Caco-2 (cell line): ENCODE measurements at regions not wholly inside any gene's neighbourhood (a gene's known extent, or its start where the extent isn't known, plus 50 kb on each side); places are given as distances from the start of the nearest gene placed in this dataset.

Experiments used
- BruUV-seq: library from RNA; stranded (reverse); fragments of 400-500 nt; replicated peaks from 2 replicates; lab custom pipeline; 2021; lab: Mats Ljungman, UMichigan
- CTCF ChIA-PET: fragments of 300-600 bp; sonication (Branson Sonifier 250); formaldehyde crosslinking; loops from one replicate; lab custom pipeline; 2022; ENCODE audit warnings: antibody characterized with exemption; lab: Charles Lee
- POLR2A ChIA-PET: fragments of 300-600 bp; sonication (Branson Sonifier 250); formaldehyde crosslinking; loops from one replicate; lab custom pipeline; 2022; ENCODE audit warnings: antibody characterized with exemption; lab: Charles Lee
- DNase-seq, 2 experiments: peaks; one replicate each; pipeline versions ENCODE4 v3.0.0 to v3.0.0-alpha.2; 2020 to 2022
- H3K27me3 ChIP-seq: replicated peaks from 2 replicates; pipeline ENCODE4 v1.6.0; 2011; ENCODE audit warnings: low read length; ENCODE audit not compliant: control insufficient read depth, insufficient read depth
- H3K36me3 ChIP-seq: 2 replicates; pipeline ENCODE4 v1.5.1; 2011; ENCODE audit warnings: low read length; ENCODE audit not compliant: control insufficient read depth, insufficient read depth
- H3K4me1 ChIP-seq: fragments of 250-450 bp; sonication (Bioruptor Pico); 2 replicates; pipeline ENCODE4 v1.5.1; 2020; ENCODE audit warnings: mild to moderate bottlenecking
- H3K4me3 ChIP-seq: 2 replicates; pipeline ENCODE4 v1.5.1; 2011; ENCODE audit warnings: low read depth, mild to moderate bottlenecking, control low read depth, low read length
- H3K9me3 ChIP-seq: fragments of 250-450 bp; sonication (Bioruptor Pico); 2 replicates; pipeline ENCODE4 v1.5.1; 2020; ENCODE audit warnings: mild to moderate bottlenecking, moderate library complexity
- H3K27ac Mint-ChIP-seq: one replicate; pipeline ENCODE4 v1.8.0; 2022; ENCODE audit warnings: mixed read lengths; ENCODE audit not compliant: unreplicated experiment
- H3K27me3 Mint-ChIP-seq: one replicate; pipeline ENCODE4 v1.8.0; 2022; ENCODE audit warnings: mixed read lengths; ENCODE audit not compliant: insufficient read depth, unreplicated experiment
- H3K36me3 Mint-ChIP-seq: one replicate; pipeline ENCODE4 v1.8.0; 2022; ENCODE audit warnings: mild to moderate bottlenecking, mixed read lengths; ENCODE audit not compliant: insufficient read depth, unreplicated experiment
- H3K4me1 Mint-ChIP-seq: one replicate; pipeline ENCODE4 v1.8.0; 2022; ENCODE audit warnings: low read depth, mixed read lengths; ENCODE audit not compliant: unreplicated experiment
- H3K4me3 Mint-ChIP-seq: one replicate; pipeline ENCODE4 v1.8.0; 2022; ENCODE audit warnings: mild to moderate bottlenecking, moderate library complexity, mixed read lengths; ENCODE audit not compliant: unreplicated experiment
- H3K9me3 Mint-ChIP-seq: one replicate; pipeline ENCODE4 v1.8.0; 2022; ENCODE audit warnings: mixed read lengths; ENCODE audit not compliant: unreplicated experiment
- CTCF ChIP-seq, 2 experiments: fragments of 200-600 bp in 1 of 2; IDR thresholded peaks; 1 replicate in 1 of 2; 2 replicates in 1 of 2; pipeline versions ENCODE4 v1.5.1 to v1.8.0; 2011 to 2022; ENCODE audit warnings: antibody characterized with exemption in 1 of 2, control low read depth in 1 of 2, inconsistent platforms in 1 of 2, low read depth in 1 of 2, low read length in 1 of 2, mild to moderate bottlenecking in 1 of 2, moderate library complexity in 1 of 2; ENCODE audit not compliant: insufficient read depth in 1 of 2, severe bottlenecking in 1 of 2, unreplicated experiment in 1 of 2
- intact Hi-C: fragments of 100-400 bp; cut with micrococcal nuclease; formaldehyde crosslinking; loops from one replicate; pipeline ENCODE4 v1.10.0; 2022; ENCODE audit not compliant: unreplicated experiment

- BruUV-seq, result no TSS peak
- H3K4me1 Mint-ChIP-seq, result no peaks in the 10 kb centered on the region
- CTCF ChIA-PET, result no interaction called here
- Histone ChIP-seq H3K27me3 (no peaks in the 10 kb centered on the region), H3K36me3 (no peaks in the 10 kb centered on the region), H3K9me3 (peaks cover 16% of the 10 kb centered on the region; the same call in 1 of the 2 replicates), H3K4me1 (peaks cover 18% of the 10 kb centered on the region), H3K4me3 (no peak overlapping the region)
- no peaks in the 10 kb centered on the region for H3K36me3 Mint-ChIP-seq
- H3K9me3 Mint-ChIP-seq, result peaks cover 13% of the 10 kb centered on the region
- H3K27ac Mint-ChIP-seq, result no peak overlapping the region
- no peak overlapping the region for H3K4me3 Mint-ChIP-seq
- no peaks in the 10 kb centered on the region for H3K27me3 Mint-ChIP-seq
- TF ChIP-seq CTCF (IDR thresholded peaks at IDR 0.05; ENCODE audit: insufficient read depth in 1 of 2, low read depth in 1 of 2, low read length in 1 of 2, severe bottlenecking in 1 of 2, unreplicated experiment in 1 of 2), result no peak
- DNase-seq, result no peak
- intact Hi-C loops, result loop anchor here (5.0 kb wide), 1 partner anchor 37 kb away; no protein-coding TSS in a partner anchor
- POLR2A ChIA-PET, result no interaction called here
Observed at GRCh38 chr17:73955616-73956015, 247.9 kb upstream of the RPL38 start.

GRCh38 chr17:73956169-73956568 is 247.3 kb upstream of the RPL38 start:
- no TSS peak for BruUV-seq
- no peak overlapping the region for H3K4me3 ChIP-seq
- no peak for TF ChIP-seq CTCF (IDR thresholded peaks at IDR 0.05; ENCODE audit: insufficient read depth in 1 of 2, low read depth in 1 of 2, low read length in 1 of 2, severe bottlenecking in 1 of 2, unreplicated experiment in 1 of 2)
- Mint-ChIP-seq H3K4me3 (no peak overlapping the region), H3K4me1 (no peaks in the 10 kb centered on the region), H3K36me3 (no peaks in the 10 kb centered on the region), H3K27me3 (no peaks in the 10 kb centered on the region), H3K9me3 (peaks cover 13% of the 10 kb centered on the region), H3K27ac (no peak overlapping the region)
- ChIA-PET POLR2A (no interaction called here), CTCF (interaction anchor here (1.0 kb wide), 1 partner anchor 46 kb away, joined by 3 read pairs; no protein-coding TSS in a partner anchor)
- H3K4me1 ChIP-seq, result peaks cover 18% of the 10 kb centered on the region
- DNase-seq, result no peak
- intact Hi-C loops, result loop anchor here (5.0 kb wide), 1 partner anchor 36 kb away; no protein-coding TSS in a partner anchor
- H3K36me3 ChIP-seq, result no peaks in the 10 kb centered on the region
- H3K9me3 ChIP-seq, result peaks cover 22% of the 10 kb centered on the region; the same call in 1 of the 2 replicates
- no peaks in the 10 kb centered on the region for H3K27me3 ChIP-seq

GRCh38 chr17:73956595-73957465 is 246.6 kb upstream of the RPL38 start:
- Mint-ChIP-seq H3K27me3 (no peaks in the 10 kb centered on the region), H3K4me1 (no peaks in the 10 kb centered on the region), H3K4me3 (no peak overlapping the region), H3K27ac (no peak overlapping the region), H3K9me3 (peaks cover 13% of the 10 kb centered on the region), H3K36me3 (no peaks in the 10 kb centered on the region)
- no TSS peak for BruUV-seq
- Histone ChIP-seq H3K4me1 (peaks cover 18% of the 10 kb centered on the region), H3K36me3 (no peaks in the 10 kb centered on the region), H3K27me3 (no peaks in the 10 kb centered on the region), H3K9me3 (peaks cover 22% of the 10 kb centered on the region; the same call in 1 of the 2 replicates), H3K4me3 (no peak overlapping the region)
- peak; percentile 71 to 74 for DNase-seq
- intact Hi-C loops, result loop anchor here (5.0 kb wide), 1 partner anchor 35 kb away; no protein-coding TSS in a partner anchor
- POLR2A ChIA-PET, result no interaction called here
- CTCF ChIA-PET, result interaction anchor here (0.8 to 1.0 kb wide), 2 partner anchors 42 to 47 kb away, joined by 3 read pairs; no protein-coding TSS in a partner anchor
- peak; percentile 20 to 46 for TF ChIP-seq CTCF (IDR thresholded peaks at IDR 0.05; ENCODE audit: insufficient read depth in 1 of 2, low read depth in 1 of 2, low read length in 1 of 2, severe bottlenecking in 1 of 2, unreplicated experiment in 1 of 2)
